ENCODE measurements at regions not wholly inside any gene's neighbourhood (a gene's known extent, or its start where the extent isn't known, plus 50 kb on each side); places are given as distances from the start of the nearest gene placed in this dataset.

GRCh38 chr6:121837545-121838229 is 402.2 kb downstream of the GJA1 start:
- TF ChIP-seq POLR2A (IDR thresholded peaks at IDR 0.05) = no peak
- no peak for TF ChIP-seq EP300 (IDR thresholded peaks at IDR 0.05)
- TF ChIP-seq, protein P1, sequence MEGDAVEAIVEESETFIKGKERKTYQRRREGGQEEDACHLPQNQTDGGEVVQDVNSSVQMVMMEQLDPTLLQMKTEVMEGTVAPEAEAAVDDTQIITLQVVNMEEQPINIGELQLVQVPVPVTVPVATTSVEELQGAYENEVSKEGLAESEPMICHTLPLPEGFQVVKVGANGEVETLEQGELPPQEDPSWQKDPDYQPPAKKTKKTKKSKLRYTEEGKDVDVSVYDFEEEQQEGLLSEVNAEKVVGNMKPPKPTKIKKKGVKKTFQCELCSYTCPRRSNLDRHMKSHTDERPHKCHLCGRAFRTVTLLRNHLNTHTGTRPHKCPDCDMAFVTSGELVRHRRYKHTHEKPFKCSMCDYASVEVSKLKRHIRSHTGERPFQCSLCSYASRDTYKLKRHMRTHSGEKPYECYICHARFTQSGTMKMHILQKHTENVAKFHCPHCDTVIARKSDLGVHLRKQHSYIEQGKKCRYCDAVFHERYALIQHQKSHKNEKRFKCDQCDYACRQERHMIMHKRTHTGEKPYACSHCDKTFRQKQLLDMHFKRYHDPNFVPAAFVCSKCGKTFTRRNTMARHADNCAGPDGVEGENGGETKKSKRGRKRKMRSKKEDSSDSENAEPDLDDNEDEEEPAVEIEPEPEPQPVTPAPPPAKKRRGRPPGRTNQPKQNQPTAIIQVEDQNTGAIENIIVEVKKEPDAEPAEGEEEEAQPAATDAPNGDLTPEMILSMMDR (IDR thresholded peaks at IDR 0.05) = no peak

Data from gastroesophageal sphincter (tissue), 3 donors.